ENCODE measurements at regions not wholly inside any gene's neighbourhood (a gene's known extent, or its start where the extent isn't known, plus 50 kb on each side); places are given as distances from the start of the nearest gene placed in this dataset.

- Histone ChIP-seq H3K9me3 (ENCODE audit: control insufficient read depth in 1 of 2, low read length in 2 of 2) (no peaks in the 10 kb centered on the region), H3K4me3 (ENCODE audit: low read depth in 1 of 2, low read length in 2 of 2) (no peak overlapping the region), H3K27me3 (ENCODE audit: low read depth, low read length) (no peaks in the 10 kb centered on the region), H3K4me1 (ENCODE audit: control insufficient read depth in 1 of 2, insufficient read depth in 2 of 2, low read length in 2 of 2) (no peaks in the 10 kb centered on the region), H3K27ac (ENCODE audit: low read length) (no peak overlapping the region), H3K36me3 (ENCODE audit: control insufficient read depth in 1 of 2, insufficient read depth in 2 of 2, low read length in 2 of 2) (no peaks in the 10 kb centered on the region)
Measured at GRCh38 chr15:98442379-98442833, 205.9 kb upstream of the IGF1R start.

- Histone ChIP-seq H3K27ac (ENCODE audit: low read length) (no peak overlapping the region), H3K27me3 (ENCODE audit: low read depth, low read length) (no peaks in the 10 kb centered on the region), H3K9me3 (ENCODE audit: control insufficient read depth in 1 of 2, low read length in 2 of 2) (no peaks in the 10 kb centered on the region)
Measured at GRCh38 chr15:98442901-98443300, 205.4 kb upstream of the IGF1R start.

DNA sequence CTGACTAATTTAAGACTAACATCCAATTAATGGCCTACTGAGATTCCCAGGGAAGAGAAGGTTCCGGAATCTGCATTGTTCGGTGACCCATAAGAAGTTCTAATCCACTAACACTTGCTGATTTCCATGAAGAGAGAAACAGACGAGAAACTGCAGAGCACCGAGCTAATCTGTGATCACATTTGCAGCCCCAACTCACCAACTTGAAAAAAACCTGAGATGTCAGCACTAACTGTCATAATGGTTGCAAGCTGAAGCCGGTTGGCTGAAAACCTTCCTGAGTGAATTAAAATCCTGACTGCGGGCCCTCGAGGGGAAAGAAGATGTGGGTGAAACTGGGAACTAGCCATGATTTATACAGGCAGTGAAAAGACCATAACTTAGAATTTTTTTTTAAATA lies 204.8 kb upstream of the IGF1R start:
- Histone ChIP-seq H3K36me3 (ENCODE audit: control insufficient read depth in 1 of 2, insufficient read depth in 2 of 2, low read length in 2 of 2) (no peaks in the 10 kb centered on the region), H3K4me1 (ENCODE audit: control insufficient read depth in 1 of 2, insufficient read depth in 2 of 2, low read length in 2 of 2) (no peaks in the 10 kb centered on the region), H3K27me3 (ENCODE audit: low read depth, low read length) (no peaks in the 10 kb centered on the region), H3K4me3 (ENCODE audit: low read depth in 1 of 2, low read length in 2 of 2) (no peak overlapping the region), H3K9me3 (ENCODE audit: control insufficient read depth in 1 of 2, low read length in 2 of 2) (no peaks in the 10 kb centered on the region), H3K27ac (ENCODE audit: low read length) (no peak overlapping the region)

More at GRCh38 chr15:98442901-98443300, 205.4 kb upstream of the IGF1R start:
- Histone ChIP-seq H3K4me3 (ENCODE audit: low read depth in 1 of 2, low read length in 2 of 2) (no peak overlapping the region), H3K4me1 (ENCODE audit: control insufficient read depth in 1 of 2, insufficient read depth in 2 of 2, low read length in 2 of 2) (no peaks in the 10 kb centered on the region), H3K36me3 (ENCODE audit: control insufficient read depth in 1 of 2, insufficient read depth in 2 of 2, low read length in 2 of 2) (no peaks in the 10 kb centered on the region)

DNA sequence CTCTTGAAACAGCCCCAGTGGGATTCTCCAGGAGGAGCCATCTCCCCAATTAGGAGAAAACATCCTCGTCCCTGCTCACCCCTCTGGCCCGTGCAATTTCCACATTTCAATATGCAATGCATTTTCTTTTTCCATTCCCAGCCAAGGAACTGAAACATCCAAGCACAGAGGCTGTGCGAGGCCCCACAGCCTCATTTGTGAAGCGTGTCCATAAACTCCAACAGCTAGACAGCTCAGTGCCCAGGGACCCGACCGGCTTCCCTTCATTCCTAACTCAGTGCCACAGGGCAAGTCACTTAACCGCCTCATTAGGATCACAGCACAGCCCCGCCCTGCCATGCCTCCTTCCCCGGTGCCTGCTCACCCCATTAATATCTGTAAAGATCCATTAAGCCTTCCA lies 204.2 kb upstream of the IGF1R start:
- Histone ChIP-seq H3K27ac (ENCODE audit: low read length) (no peak overlapping the region), H3K27me3 (ENCODE audit: low read depth, low read length) (no peaks in the 10 kb centered on the region), H3K9me3 (ENCODE audit: control insufficient read depth in 1 of 2, low read length in 2 of 2) (no peaks in the 10 kb centered on the region), H3K4me1 (ENCODE audit: control insufficient read depth in 1 of 2, insufficient read depth in 2 of 2, low read length in 2 of 2) (no peaks in the 10 kb centered on the region), H3K36me3 (ENCODE audit: control insufficient read depth in 1 of 2, insufficient read depth in 2 of 2, low read length in 2 of 2) (no peaks in the 10 kb centered on the region), H3K4me3 (ENCODE audit: low read depth in 1 of 2, low read length in 2 of 2) (no peak overlapping the region)

DNA sequence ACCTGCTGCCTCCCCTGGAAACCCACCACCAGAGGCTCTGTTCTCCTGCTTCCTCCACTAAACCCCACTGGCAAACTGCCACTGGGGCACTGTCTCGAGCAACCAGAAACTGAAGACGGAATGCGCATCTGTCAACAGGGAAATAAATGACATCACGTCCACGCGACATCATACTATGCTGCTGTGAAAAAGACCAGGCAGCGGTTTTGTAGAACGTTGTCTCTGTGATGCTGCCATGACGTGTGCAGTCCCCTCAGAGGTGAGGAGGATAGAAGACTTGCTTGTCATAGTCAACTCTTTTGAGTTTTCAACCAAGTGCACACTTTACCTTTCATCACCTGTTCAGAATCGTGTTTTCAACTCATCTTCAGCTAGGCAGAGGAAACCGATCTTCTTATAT lies 203.0 kb upstream of the IGF1R start:
- H3K4me1 ChIP-seq (ENCODE audit: control insufficient read depth in 1 of 2, insufficient read depth in 2 of 2, low read length in 2 of 2) = no peaks in the 10 kb centered on the region
- no peaks in the 10 kb centered on the region for H3K36me3 ChIP-seq (ENCODE audit: control insufficient read depth in 1 of 2, insufficient read depth in 2 of 2, low read length in 2 of 2)
- H3K4me3 ChIP-seq (ENCODE audit: low read depth in 1 of 2, low read length in 2 of 2) = no peak overlapping the region
- no peak overlapping the region for H3K27ac ChIP-seq (ENCODE audit: low read length)
- no peaks in the 10 kb centered on the region for H3K9me3 ChIP-seq (ENCODE audit: control insufficient read depth in 1 of 2, low read length in 2 of 2)
- no peaks in the 10 kb centered on the region for H3K27me3 ChIP-seq (ENCODE audit: low read depth, low read length)

- no peaks in the 10 kb centered on the region for H3K36me3 ChIP-seq (ENCODE audit: control insufficient read depth in 1 of 2, insufficient read depth in 2 of 2, low read length in 2 of 2)
- no peaks in the 10 kb centered on the region for H3K4me1 ChIP-seq (ENCODE audit: control insufficient read depth in 1 of 2, insufficient read depth in 2 of 2, low read length in 2 of 2)
- H3K27ac ChIP-seq (ENCODE audit: low read length) = no peak overlapping the region
- no peaks in the 10 kb centered on the region for H3K9me3 ChIP-seq (ENCODE audit: control insufficient read depth in 1 of 2, low read length in 2 of 2)
- H3K27me3 ChIP-seq (ENCODE audit: low read depth, low read length) = no peaks in the 10 kb centered on the region
- no peak overlapping the region for H3K4me3 ChIP-seq (ENCODE audit: low read depth in 1 of 2, low read length in 2 of 2)
Measured at GRCh38 chr15:98446083-98446482, 202.3 kb upstream of the IGF1R start.

DNA sequence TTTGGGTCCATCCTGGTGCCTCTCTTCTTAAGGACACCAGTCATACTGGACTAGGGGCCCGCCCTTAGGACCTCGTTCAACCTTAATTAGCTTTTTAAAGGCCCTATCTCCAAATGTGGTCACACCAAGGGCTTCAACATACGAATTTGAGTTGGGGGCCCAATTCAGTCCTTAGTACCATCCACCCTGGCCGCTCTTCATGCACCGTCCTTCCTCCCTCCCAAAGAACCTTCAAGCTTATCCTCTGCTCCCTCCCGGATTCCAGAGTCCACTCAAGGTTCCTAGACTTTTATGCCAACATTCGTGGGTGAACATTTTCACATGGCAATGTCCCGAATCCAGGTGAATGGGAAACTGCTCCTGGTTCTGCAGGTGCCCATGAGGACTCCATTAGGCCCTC lies 201.3 kb upstream of the IGF1R start:
- Histone ChIP-seq H3K4me3 (ENCODE audit: low read depth in 1 of 2, low read length in 2 of 2) (no peak overlapping the region), H3K36me3 (ENCODE audit: control insufficient read depth in 1 of 2, insufficient read depth in 2 of 2, low read length in 2 of 2) (no peaks in the 10 kb centered on the region), H3K4me1 (ENCODE audit: control insufficient read depth in 1 of 2, insufficient read depth in 2 of 2, low read length in 2 of 2) (no peaks in the 10 kb centered on the region), H3K9me3 (ENCODE audit: control insufficient read depth in 1 of 2, low read length in 2 of 2) (no peaks in the 10 kb centered on the region), H3K27ac (ENCODE audit: low read length) (no peak overlapping the region), H3K27me3 (ENCODE audit: low read depth, low read length) (no peaks in the 10 kb centered on the region)

GRCh38 chr15:98451236-98451635 lies 197.1 kb upstream of the IGF1R start:
- Histone ChIP-seq H3K27ac (ENCODE audit: low read length) (no peak overlapping the region), H3K9me3 (ENCODE audit: control insufficient read depth in 1 of 2, low read length in 2 of 2) (no peaks in the 10 kb centered on the region), H3K4me1 (ENCODE audit: control insufficient read depth in 1 of 2, insufficient read depth in 2 of 2, low read length in 2 of 2) (no peaks in the 10 kb centered on the region), H3K4me3 (ENCODE audit: low read depth in 1 of 2, low read length in 2 of 2) (no peak overlapping the region), H3K27me3 (ENCODE audit: low read depth, low read length) (no peaks in the 10 kb centered on the region), H3K36me3 (ENCODE audit: control insufficient read depth in 1 of 2, insufficient read depth in 2 of 2, low read length in 2 of 2) (no peaks in the 10 kb centered on the region)

GRCh38 chr15:98452238-98452637 lies 196.1 kb upstream of the IGF1R start:
- no peaks in the 10 kb centered on the region for H3K9me3 ChIP-seq (ENCODE audit: control insufficient read depth in 1 of 2, low read length in 2 of 2)
- H3K27me3 ChIP-seq (ENCODE audit: low read depth, low read length) = no peaks in the 10 kb centered on the region
- no peaks in the 10 kb centered on the region for H3K36me3 ChIP-seq (ENCODE audit: control insufficient read depth in 1 of 2, insufficient read depth in 2 of 2, low read length in 2 of 2)
- H3K4me1 ChIP-seq (ENCODE audit: control insufficient read depth in 1 of 2, insufficient read depth in 2 of 2, low read length in 2 of 2) = no peaks in the 10 kb centered on the region
- no peak overlapping the region for H3K4me3 ChIP-seq (ENCODE audit: low read depth in 1 of 2, low read length in 2 of 2)
- no peak overlapping the region for H3K27ac ChIP-seq (ENCODE audit: low read length)

DNA sequence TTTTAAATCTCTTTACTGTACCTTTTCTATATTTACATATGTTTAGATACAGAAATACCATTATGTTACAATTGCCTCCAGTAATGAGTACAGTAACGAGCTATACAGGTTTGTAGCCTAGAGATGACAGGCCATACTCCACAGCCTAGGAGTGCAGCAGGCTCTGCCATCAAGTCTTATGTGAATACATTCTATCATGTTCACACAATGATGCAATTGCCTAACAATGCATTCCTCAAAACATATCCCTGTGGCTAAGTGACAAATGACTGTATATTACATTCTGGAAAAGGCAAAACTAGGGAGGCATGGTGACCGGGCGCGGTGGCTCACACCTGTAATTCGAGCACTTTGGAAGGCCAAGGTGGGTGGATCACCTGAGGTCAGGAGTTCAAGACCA lies 192.4 kb upstream of the IGF1R start:
- Histone ChIP-seq H3K36me3 (ENCODE audit: control insufficient read depth in 1 of 2, insufficient read depth in 2 of 2, low read length in 2 of 2) (no peaks in the 10 kb centered on the region), H3K4me3 (ENCODE audit: low read depth in 1 of 2, low read length in 2 of 2) (no peak overlapping the region), H3K9me3 (ENCODE audit: control insufficient read depth in 1 of 2, low read length in 2 of 2) (peaks cover 0 to 2% of the 10 kb centered on the region in 2 donors), H3K27ac (ENCODE audit: low read length) (no peak overlapping the region), H3K27me3 (ENCODE audit: low read depth, low read length) (no peaks in the 10 kb centered on the region), H3K4me1 (ENCODE audit: control insufficient read depth in 1 of 2, insufficient read depth in 2 of 2, low read length in 2 of 2) (no peaks in the 10 kb centered on the region)

GRCh38 chr15:98476559-98476958 lies 171.8 kb upstream of the IGF1R start:
- H3K27me3 ChIP-seq (ENCODE audit: low read depth, low read length) = no peaks in the 10 kb centered on the region
- no peaks in the 10 kb centered on the region for H3K36me3 ChIP-seq (ENCODE audit: control insufficient read depth in 1 of 2, insufficient read depth in 2 of 2, low read length in 2 of 2)
- peaks cover 12 to 19% of the 10 kb centered on the region in 2 donors for H3K9me3 ChIP-seq (ENCODE audit: control insufficient read depth in 1 of 2, low read length in 2 of 2)
- H3K4me3 ChIP-seq (ENCODE audit: low read depth in 1 of 2, low read length in 2 of 2) = no peak overlapping the region
- no peaks in the 10 kb centered on the region for H3K4me1 ChIP-seq (ENCODE audit: control insufficient read depth in 1 of 2, insufficient read depth in 2 of 2, low read length in 2 of 2)
- H3K27ac ChIP-seq (ENCODE audit: low read length) = no peak overlapping the region

GRCh38 chr15:98480844-98481243 lies 167.5 kb upstream of the IGF1R start:
- no peak overlapping the region for H3K4me3 ChIP-seq (ENCODE audit: low read depth in 1 of 2, low read length in 2 of 2)
- no peak overlapping the region for H3K27ac ChIP-seq (ENCODE audit: low read length)
- no peaks in the 10 kb centered on the region for H3K4me1 ChIP-seq (ENCODE audit: control insufficient read depth in 1 of 2, insufficient read depth in 2 of 2, low read length in 2 of 2)
- H3K36me3 ChIP-seq (ENCODE audit: control insufficient read depth in 1 of 2, insufficient read depth in 2 of 2, low read length in 2 of 2) = no peaks in the 10 kb centered on the region
- H3K9me3 ChIP-seq (ENCODE audit: control insufficient read depth in 1 of 2, low read length in 2 of 2) = peaks cover 17 to 23% of the 10 kb centered on the region in 2 donors
- no peaks in the 10 kb centered on the region for H3K27me3 ChIP-seq (ENCODE audit: low read depth, low read length)
